GM18520 (cell line): ENCODE measurements at regions not wholly inside any gene's neighbourhood (a gene's known extent, or its start where the extent isn't known, plus 50 kb on each side); places are given as distances from the start of the nearest gene placed in this dataset.

Experiments
- ATAC-seq: cut with Tn5 transposase; IDR thresholded peaks from one replicate; pipeline ENCODE4 v1.9.1; 2021; ENCODE audit not compliant: unreplicated experiment

DNA sequence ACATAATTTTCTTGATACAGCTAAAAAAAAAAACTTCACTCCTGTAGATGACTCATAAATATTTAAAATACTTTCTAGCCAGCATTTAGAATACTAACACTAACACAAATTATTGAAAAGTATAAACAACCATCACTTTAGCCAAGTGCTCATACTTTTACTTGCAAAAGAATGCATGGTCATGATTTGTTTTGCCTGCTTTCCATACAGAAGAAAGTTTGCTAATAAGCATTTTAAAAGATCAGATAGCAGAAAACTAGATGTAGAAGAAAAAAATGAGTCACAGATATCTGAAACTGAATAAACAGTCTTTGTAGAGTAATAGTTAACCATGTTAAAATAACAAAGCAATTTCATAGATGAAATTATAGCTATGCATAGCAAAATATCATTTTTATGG lies 2280.4 kb upstream of the PCDH20 start:
- no peak for ATAC-seq

DNA sequence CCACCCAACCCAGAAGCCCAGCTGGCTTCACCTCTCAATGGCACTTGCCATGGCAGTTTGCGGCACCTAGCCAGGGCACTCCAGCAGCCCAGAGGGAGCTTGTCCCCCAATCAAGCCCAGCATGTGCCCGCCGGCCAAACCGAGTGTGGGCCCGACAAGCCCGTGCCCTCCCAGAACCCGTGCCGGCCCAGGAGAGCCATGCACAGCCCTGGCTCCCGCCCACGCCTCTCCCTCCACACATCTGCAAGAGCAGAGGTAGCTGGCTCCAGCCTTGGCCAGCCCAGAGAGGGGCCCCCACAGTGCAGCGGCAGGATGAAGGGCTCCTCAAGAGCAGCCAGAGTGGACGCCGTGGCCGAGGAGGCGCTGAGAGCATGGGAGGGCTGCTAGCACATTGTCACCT lies 2278.0 kb upstream of the PCDH20 start:
- no peak for ATAC-seq

DNA sequence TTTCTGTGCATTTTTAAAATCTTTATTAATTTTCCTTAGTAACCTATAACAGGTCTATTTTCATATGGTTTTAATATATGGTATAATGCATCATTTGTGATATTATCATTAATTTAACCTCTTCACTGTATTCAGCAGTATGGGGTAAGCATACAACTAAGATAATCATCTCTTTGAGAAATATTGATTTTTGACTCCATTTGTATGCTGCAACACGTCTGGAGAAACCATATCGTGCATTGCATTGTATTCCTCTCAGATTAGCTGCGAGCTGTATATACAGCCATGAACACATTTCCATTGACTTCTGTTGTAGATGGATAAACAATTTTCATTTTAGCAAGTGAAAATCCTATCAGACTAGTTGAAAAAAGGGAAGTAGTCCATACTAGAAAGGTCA lies 2275.8 kb upstream of the PCDH20 start:
- ATAC-seq: no peak

DNA sequence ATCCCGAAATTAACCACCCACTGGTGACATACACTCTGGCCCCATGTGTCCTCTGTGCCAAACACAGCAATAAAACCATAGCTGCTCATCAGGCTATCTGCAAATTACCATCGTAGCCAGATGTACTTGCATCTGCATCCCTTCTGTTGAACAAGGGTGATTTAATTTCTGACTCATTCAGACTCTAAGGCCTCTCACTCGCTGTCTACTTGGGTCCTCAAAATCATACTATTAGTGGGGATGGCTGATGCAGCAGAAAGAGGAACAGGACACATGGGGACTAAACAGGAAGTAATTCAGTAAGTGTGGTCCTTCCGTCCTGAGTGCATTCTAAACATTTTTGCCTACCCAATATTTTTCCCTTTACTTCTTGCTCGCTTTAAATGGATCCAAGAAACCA lies 2275.0 kb upstream of the PCDH20 start:
- ATAC-seq: no peak

DNA sequence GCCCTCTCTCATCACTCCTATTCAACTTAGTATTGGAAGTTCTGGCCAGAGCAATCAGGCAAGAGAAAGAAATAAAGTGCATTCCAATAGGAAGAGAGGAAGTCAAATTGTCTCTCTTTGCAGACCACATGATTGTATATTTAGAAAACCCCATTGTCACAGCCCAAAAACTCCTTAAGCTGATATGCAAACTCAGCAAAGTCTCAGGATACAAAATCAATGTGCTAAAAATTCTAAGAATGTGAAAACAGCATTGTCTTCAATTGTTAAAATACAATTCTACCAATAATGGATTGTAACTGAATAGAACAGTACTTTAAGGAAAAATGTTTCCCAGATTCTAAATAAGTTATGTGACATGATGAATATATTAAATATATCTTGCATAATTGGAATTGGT lies 2269.2 kb upstream of the PCDH20 start:
- ATAC-seq: no peak

DNA sequence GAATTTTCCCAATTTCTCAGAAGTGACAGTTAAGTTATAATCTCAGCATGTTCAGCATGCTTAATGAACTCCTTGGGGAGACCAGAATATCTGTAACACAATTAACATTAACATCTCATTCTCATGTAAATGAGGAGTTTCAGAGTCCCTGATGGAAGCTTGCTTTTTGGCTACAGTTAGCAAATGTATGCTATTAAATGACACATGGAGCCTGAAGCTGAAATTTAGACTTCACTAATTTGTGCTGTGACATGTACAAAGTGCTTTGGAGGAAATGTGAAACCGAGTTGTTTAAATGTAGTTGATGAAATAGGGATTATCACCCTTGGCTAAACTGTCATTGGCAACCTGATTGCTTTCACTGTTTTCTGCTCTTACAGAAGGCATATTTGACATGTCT lies 2265.1 kb upstream of the PCDH20 start:
- no peak for ATAC-seq

DNA sequence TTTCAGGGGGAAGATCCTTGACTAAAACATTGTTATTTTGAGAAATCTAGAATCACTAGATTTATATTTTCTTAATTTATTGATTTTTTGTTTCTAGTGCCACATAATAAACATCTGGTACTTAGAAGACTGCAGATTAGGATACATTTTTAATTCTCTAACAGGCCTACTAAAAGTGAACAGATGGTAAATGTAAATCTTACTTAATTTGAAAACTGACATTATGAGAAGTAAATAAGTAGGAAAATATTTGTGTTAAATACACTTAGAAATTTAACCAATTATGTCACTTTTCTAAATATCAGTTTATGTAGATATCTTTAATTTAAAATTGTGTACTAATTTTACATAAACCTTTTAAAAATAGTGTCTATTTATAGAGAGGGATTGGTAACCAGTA lies 2255.6 kb upstream of the PCDH20 start:
- no peak for ATAC-seq

DNA sequence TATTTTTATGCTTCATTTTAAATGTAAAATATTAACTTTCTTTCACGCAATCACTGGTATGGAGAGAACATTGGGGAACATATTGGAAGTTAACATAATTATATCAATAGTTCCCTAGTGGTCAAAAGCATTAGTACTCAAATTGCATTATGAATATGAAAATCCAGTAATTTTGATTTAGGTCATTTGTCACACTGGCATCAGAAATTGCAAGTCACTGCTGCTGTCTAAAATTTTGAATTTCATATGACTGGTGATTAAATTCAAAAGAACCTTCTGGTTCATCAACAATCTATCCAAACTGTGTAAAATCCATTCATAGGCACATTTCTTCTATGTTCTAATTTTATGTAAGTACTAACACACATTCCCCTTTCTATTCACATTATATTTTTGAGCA lies 2235.7 kb upstream of the PCDH20 start:
- ATAC-seq: no peak

DNA sequence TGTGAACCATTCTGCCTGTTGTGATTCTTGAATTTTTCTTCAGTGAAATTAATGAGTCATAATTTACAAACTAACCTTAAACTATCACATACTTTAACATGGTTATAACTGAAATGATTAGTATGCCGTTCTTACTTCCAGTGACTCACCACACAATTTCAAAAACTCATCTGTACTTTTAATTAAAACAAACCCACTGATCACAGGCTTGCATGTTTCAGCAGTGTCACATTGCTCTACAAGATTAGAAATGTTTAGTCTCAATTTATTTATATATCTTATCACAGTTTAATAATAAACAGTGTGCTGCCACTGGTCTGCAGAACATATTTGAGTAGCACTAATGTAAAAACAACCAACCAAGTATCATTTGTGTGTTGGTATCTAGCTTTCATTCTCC lies 2227.9 kb upstream of the PCDH20 start:
- ATAC-seq: no peak

DNA sequence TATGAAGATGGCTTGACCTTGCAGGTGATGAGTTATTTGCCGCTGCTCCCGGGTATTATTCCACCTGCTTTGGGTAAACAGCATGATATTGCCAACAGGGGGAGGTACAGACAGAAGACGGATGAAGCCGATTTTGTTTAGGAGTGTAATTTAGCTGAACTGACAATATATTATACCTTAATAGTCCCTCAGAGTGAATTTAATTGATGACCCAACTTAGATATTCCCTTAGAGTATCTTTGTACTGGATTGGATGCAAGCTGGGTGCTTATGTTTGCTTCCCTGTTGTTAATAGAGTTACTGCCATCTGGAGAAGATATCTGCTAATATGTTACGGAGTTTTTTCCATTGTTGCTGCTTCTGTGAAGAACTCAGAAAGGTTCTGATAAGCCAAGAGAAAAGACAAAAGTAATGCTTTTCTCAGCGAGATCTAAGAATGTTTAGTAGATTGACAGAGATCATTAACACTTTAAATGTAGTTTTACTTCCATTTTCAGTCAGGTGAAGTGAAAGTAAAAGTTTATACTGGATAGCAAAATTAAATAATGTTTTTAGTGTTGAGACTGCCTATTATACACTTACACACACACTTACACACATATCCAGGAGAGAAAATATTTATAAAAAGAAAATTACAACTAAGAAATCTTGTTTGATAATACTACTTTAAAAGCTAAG lies 2220.8 kb upstream of the PCDH20 start:
- peak; percentile 42 for ATAC-seq

DNA sequence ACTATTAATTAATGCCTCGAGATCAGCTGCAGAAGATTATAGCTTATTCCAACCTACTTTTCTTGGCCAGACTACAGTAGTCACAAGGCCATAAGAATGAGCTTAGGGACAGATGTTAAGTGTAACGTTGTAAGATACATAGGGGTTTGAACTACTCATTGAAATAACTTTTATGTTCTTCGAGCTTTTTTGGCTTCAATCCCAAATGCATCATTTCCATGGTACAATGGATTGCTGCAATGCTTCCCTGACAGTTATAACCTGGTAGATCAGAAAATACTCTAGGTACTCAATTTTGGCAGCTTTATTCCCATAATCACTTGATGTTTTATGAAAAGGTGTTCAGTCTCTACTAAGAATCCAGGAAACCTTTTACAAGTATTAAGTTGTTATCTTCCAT lies 2216.7 kb upstream of the PCDH20 start:
- no peak for ATAC-seq

DNA sequence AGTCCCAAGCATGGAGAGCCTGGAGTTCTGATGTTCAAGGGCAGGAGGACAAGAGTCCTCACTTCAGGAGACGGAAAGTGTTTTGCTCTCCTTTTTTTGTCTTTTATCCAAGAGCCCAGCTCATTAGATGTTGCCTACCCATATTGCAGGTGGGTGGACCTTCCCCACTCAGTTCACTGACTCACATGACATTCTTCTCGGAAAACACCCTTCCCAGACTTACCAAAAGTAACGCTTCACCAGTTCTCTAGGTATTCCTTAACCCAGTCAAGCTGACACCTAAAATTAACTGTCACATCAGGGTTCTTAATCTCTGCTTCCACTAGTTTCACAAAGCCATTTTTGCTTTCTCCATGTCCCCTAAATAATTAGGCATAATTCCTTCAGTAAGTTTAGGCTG lies 2215.4 kb upstream of the PCDH20 start:
- ATAC-seq: no peak

DNA sequence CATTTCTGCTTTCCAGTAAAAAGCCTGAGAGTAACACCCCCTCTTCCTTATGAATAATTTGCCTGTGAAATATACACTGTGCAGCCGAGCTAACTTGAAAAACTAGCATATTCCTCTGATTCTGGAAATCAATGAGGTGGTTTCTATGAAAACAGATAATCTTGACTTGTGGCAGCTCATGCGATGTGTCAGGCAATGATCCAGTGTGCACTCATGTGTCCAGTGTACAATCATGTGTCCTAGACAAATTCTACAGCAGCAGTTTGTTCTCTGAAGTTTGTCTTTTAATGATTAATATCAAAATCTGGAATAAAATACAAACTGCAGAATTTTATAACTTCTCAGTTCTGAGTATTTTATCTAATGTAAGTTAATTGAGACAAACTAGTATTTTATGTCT lies 2213.9 kb upstream of the PCDH20 start:
- ATAC-seq: no peak

DNA sequence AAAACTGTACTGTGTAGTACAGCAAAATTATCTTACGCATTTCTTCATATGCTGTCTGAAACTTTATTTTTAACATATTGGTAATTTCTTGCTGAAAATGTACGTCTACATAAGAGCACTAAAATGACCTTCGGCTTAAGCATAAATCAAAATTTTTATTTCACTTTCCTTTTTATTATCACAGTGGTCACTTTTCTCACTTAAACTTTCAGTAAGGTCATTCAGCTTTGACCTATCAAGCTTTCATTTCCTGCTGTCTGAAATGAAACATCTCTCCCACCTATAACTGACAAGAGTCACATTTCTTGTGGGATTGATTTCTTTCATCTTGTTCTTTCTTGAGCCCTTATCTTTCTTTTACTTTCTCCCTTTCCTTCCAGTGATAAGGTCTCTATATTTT lies 2212.7 kb upstream of the PCDH20 start:
- ATAC-seq: no peak

DNA sequence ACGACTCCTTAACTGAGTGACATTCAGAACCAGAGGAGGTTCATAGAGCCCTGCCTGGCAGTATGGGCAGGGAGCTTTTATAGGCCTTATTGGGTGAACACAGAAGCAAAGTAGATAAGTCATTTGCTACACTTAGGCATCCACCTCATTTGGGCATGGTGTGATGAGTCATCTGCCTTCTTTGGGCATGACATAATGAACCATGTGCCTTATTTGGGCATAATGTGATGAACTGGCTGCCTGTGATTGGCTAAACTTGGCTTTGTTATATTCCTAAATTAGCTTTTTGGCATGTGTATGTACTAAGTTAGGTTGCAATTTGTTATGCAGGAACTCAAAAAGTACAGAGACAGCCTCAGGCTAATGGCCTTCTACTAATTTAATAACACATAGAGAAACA lies 2210.2 kb upstream of the PCDH20 start:
- no peak for ATAC-seq

DNA sequence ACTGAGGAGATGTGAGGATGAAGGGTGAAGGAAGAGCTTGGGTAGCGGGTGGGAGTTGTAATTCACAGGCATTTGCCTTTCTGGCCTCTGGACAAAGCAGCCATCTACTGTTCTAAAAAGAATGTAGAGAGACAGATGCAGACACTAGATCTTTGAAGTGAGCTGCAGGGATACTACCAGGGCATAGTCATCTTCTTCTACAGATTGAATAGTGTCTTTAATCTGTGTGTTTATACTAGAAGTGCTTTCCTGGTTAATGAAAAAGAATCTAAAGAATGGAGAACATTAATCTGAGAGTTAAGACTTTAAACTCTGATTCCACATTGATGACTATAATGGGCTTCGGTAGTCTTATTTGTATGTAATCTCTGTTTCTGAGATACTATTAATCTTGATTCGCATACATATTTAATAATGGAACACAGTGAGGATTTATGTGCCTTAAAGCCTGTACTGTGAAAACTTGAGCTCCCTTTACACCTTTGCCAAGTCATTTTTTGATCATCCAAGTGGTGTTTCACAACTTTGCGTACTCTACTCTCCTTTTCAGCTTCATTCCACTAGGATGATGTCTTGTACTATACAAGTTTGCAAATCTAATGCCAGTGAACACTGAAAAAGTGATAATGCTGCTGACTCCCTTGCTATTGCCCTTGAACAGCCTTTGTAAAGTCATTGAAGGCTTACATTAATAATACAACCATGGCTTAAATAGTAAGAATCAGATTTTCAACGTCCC lies 2199.4 kb upstream of the PCDH20 start:
- no peak for ATAC-seq

DNA sequence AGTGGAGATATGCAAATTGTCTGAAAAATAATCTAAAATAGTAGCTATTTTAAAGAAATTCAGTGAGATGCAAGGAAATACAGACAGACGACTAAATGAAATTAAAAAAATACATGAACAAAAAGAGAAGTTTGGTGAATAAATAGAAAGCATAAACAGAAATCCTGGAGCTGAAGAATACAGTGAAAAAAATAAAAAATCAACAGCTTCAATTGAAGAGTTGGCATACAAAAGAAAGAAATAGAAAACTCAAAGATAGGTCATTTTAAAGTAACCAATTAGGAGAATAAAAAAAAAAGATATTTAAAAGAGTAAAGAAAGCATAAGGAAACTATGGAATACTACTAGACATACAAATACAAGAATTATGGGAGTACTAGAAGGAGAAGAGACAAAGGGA lies 2191.5 kb upstream of the PCDH20 start:
- no peak for ATAC-seq

DNA sequence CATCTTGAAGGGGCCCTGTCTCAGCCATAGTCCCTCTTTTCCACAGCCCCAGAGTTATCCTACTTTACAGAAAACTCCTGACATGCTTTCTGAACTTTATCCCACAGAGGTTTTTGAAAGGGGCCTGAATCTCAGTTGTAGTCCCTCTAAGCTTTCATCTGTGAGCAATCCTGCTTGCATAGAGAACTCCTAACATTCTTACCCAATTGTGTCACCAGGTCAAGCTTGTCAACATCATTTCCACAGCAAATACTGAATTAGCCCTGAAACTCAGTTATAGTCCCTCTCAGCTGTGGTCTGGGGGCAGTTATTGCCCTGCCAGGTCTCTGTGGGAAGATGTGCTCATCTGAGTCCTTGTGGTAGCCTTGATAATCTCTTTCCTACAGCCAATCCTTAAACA lies 2190.3 kb upstream of the PCDH20 start:
- ATAC-seq: no peak

DNA sequence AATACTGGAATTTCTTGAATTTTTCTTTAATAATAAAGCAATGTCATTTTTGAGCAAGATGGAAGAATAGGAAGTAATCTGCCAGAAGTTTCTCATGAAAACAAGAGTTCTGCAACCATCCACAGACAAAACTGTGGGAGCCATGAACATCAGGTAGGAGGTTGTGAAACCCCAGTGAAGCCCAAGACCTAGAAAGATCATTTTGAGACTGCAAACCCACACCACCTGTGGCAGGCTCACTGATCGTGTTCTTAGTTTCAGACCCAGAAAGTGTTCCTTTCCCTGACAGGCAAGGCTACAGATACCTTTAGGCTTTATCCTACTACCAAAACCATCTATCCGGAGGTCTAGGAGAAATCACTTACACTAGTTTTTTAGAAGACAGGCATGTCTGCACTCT lies 2189.8 kb upstream of the PCDH20 start:
- no peak for ATAC-seq

DNA sequence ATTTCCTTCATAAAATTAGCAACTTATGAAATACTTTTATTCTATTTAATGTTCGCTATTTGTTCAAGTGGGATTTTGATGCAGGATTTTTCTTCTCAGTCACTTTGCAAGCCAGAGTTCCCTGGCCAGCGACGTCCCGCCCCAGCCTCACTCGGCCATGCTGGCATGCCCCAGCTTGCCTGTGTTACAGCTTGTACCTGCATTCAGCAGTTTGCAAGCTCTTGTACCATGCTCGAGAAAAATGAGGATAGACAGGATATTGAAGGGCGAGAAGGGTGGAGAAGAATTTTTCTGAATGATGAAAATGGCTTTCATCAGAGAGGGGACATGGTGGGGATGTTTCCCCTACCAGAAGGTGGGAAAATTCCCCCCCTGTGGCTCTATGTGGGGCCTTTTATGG lies 2180.2 kb upstream of the PCDH20 start:
- no peak for ATAC-seq

DNA sequence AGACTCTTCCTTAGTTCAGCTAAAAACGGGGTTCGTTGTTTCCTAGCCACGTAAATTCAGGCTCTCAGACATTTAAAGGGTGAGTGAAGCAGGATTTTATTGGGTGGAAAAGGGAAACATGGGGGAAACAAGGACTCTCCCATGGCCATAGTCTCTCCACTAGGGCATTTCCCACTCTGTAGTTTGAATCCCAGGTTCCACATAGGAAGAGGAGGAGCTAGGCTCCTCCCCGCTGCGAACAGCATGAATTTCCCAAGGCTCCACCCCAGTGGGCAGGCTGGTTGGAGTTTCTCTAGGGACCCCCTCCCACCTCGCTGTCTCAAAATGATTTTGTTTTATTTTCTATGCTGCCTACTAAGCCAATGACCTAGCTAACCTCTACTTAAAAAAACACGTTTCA lies 2170.8 kb upstream of the PCDH20 start:
- no peak for ATAC-seq

DNA sequence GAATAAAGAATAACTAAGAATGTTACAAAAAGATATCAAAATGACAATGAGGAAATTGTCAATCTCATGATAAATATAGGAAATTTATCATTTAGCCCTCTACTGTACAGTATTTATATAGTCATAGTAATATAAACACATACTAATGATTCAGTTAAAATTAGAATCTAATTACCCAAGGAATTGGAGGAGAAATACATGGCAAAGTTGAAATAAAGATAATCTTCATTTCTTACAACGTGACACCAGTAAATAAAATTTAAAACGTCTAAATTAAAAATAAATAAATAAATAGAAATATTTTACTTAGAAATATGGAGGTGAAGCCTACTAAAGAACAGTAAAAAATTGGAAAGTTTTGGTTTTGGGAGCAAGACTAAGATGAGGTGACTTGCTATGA lies 2163.1 kb upstream of the PCDH20 start:
- ATAC-seq: no peak

DNA sequence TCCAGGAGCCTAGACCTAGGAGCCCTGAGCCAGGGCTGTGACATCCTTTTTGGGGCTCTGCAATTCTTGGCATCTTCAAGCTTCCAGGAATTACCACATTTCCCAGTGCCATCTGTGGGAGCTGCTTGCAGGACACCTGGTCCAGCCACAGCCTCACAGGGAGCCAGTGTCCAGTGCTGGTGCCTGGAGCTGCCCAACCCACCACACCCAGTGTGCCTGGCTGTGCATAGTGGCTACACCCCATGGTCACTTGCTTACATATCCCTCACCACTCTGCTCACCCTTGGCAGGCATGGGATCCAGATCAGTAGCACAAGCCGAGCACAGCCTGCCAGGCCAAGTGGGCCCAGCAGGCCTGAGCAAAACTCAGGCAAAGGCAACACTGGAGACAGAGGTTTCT lies 2151.4 kb upstream of the PCDH20 start:
- no peak for ATAC-seq
